ENCODE measurements at regions not wholly inside any gene's neighbourhood (a gene's known extent, or its start where the extent isn't known, plus 50 kb on each side); places are given as distances from the start of the nearest gene placed in this dataset.

DNA sequence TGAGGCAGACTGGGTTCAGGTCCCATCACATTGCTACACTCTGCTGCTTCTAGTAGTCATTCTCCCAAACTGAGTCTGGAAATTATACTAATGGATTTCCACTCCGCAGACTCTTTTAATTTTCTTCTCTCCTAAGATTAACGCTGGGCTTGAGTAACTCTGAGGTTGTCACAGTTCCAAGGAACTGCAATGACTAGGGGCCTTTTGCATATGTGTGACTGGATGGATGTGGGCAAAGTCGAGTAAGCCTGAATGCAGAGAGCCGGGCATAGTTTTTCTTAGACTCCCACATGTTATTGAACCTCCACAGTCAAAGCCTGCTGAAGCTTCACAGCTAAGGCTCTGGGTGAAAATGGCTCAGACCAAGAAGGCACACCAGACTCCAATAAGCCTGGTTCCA is 160.9 kb upstream of the PROX1 start:
- H3K27me3 Mint-ChIP-seq = no peaks in the 10 kb centered on the region
- H3K4me3 ChIP-seq (ENCODE audit: low read length) = no peak overlapping the region
- H3K4me1 ChIP-seq (ENCODE audit: insufficient read depth, low read length) = no peaks in the 10 kb centered on the region
- no peaks in the 10 kb centered on the region for H3K36me3 ChIP-seq (ENCODE audit: insufficient read depth, low read length)
- no peak overlapping the region for H3K4me3 Mint-ChIP-seq
- H3K4me1 Mint-ChIP-seq (ENCODE audit: low read depth) = no peaks in the 10 kb centered on the region
- TF ChIP-seq, protein P1, sequence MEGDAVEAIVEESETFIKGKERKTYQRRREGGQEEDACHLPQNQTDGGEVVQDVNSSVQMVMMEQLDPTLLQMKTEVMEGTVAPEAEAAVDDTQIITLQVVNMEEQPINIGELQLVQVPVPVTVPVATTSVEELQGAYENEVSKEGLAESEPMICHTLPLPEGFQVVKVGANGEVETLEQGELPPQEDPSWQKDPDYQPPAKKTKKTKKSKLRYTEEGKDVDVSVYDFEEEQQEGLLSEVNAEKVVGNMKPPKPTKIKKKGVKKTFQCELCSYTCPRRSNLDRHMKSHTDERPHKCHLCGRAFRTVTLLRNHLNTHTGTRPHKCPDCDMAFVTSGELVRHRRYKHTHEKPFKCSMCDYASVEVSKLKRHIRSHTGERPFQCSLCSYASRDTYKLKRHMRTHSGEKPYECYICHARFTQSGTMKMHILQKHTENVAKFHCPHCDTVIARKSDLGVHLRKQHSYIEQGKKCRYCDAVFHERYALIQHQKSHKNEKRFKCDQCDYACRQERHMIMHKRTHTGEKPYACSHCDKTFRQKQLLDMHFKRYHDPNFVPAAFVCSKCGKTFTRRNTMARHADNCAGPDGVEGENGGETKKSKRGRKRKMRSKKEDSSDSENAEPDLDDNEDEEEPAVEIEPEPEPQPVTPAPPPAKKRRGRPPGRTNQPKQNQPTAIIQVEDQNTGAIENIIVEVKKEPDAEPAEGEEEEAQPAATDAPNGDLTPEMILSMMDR (IDR thresholded peaks at IDR 0.05) = no peak
- H3K9me3 ChIP-seq (ENCODE audit: control insufficient read depth in 1 of 2, insufficient read depth in 1 of 2, low read length in 2 of 2) = no peaks in the 10 kb centered on the region
- ATAC-seq (ENCODE audit: poor library complexity) (no peak), DNase-seq (no peak)
- H3K27ac ChIP-seq (ENCODE audit: low read depth in 1 of 2, low read length in 2 of 2) = no peak overlapping the region
- no peak overlapping the region for H3K27ac Mint-ChIP-seq
- CTCF ChIA-PET = no interaction called here
- intact Hi-C loops (cut with DNase I, micrococcal nuclease) = no loop called here
- no peaks in the 10 kb centered on the region for H3K27me3 ChIP-seq (ENCODE audit: control insufficient read depth in 1 of 2, insufficient read depth in 2 of 2, low read length in 2 of 2)
- peaks cover 2% of the 10 kb centered on the region for H3K9me3 Mint-ChIP-seq
- POLR2A ChIA-PET = no interaction called here
- no peaks in the 10 kb centered on the region for H3K36me3 Mint-ChIP-seq (ENCODE audit: low read depth)

DNA sequence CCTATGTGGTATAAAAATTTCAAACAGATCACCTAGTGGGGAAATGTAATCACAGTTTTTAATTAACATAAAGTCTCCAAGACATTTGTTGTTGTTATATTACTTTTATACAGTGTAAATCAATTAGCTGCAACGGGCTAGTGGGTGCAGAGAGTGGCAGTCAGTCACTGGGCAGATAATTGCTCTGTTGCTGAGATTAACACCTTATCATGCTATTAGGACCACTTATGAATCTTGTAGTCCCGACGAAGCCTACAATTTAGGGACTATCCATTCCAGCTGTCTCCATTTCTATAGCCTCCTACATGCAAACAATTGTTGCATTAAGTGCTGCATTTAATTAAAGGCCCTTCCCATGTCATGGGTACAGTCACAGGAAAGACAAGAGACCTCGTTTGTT is 158.9 kb upstream of the PROX1 start:
- H3K4me3 Mint-ChIP-seq = no peak overlapping the region
- intact Hi-C loops (cut with DNase I, micrococcal nuclease) = no loop called here
- Histone ChIP-seq H3K27me3 (ENCODE audit: control insufficient read depth in 1 of 2, insufficient read depth in 2 of 2, low read length in 2 of 2) (no peaks in the 10 kb centered on the region), H3K27ac (ENCODE audit: low read depth in 1 of 2, low read length in 2 of 2) (no peak overlapping the region), H3K9me3 (ENCODE audit: control insufficient read depth in 1 of 2, insufficient read depth in 1 of 2, low read length in 2 of 2) (no peaks in the 10 kb centered on the region), H3K4me1 (ENCODE audit: insufficient read depth, low read length) (no peaks in the 10 kb centered on the region), H3K4me3 (ENCODE audit: low read length) (no peak overlapping the region), H3K36me3 (ENCODE audit: insufficient read depth, low read length) (no peaks in the 10 kb centered on the region)
- ATAC-seq (ENCODE audit: poor library complexity) (no peak), DNase-seq (no peak)
- ChIA-PET CTCF (no interaction called here), POLR2A (no interaction called here)
- TF ChIP-seq, protein P1 (IDR thresholded peaks at IDR 0.05) = no peak
- peaks cover 7% of the 10 kb centered on the region for H3K9me3 Mint-ChIP-seq
- H3K27ac Mint-ChIP-seq = no peak overlapping the region
- H3K27me3 Mint-ChIP-seq = no peaks in the 10 kb centered on the region
- H3K4me1 Mint-ChIP-seq (ENCODE audit: low read depth) = no peaks in the 10 kb centered on the region
- H3K36me3 Mint-ChIP-seq (ENCODE audit: low read depth) = no peaks in the 10 kb centered on the region

DNA sequence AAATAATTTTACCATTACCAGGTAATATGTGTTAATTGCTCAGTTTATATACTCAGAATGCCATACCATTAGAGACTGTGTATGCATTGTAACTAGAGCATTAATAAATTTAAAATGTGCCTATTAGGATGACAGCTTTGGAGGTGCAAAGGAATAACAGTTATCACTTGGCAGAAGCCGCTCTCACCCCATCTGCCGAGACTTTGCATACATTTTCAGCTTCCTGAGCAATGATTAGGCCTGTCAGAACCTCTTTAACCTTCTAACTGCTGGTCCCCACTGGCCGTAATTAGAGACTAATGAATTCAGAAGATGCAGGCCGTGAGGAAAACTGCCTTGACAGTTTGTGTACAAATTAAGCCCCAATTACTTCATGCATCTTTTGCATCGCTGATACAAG is 158.0 kb upstream of the PROX1 start:
- no peak for DNase-seq

More for the DNA sequence above, 158.0 kb upstream of the PROX1 start:
- intact Hi-C loops (cut with DNase I, micrococcal nuclease) = loop anchor here in 1 of 2 experiments (5.0 kb wide), 1 partner anchor 98 kb away; no protein-coding TSS in a partner anchor
- TF ChIP-seq, protein P1 (IDR thresholded peaks at IDR 0.05) = no peak
- H3K36me3 Mint-ChIP-seq (ENCODE audit: low read depth) = no peaks in the 10 kb centered on the region
- H3K9me3 Mint-ChIP-seq = peaks cover 7% of the 10 kb centered on the region
- ATAC-seq (ENCODE audit: poor library complexity) = no peak
- H3K4me1 Mint-ChIP-seq (ENCODE audit: low read depth) = no peaks in the 10 kb centered on the region
- no peak overlapping the region for H3K4me3 ChIP-seq (ENCODE audit: low read length)
- no peaks in the 10 kb centered on the region for H3K27me3 ChIP-seq (ENCODE audit: control insufficient read depth in 1 of 2, insufficient read depth in 2 of 2, low read length in 2 of 2)
- H3K27ac Mint-ChIP-seq = no peak overlapping the region
- no peaks in the 10 kb centered on the region for H3K27me3 Mint-ChIP-seq
- ChIA-PET CTCF (no interaction called here), POLR2A (interaction anchor here (0.6 kb wide), 1 partner anchor 190 kb away, joined by 4 read pairs; no protein-coding TSS in a partner anchor)
- no peaks in the 10 kb centered on the region for H3K9me3 ChIP-seq (ENCODE audit: control insufficient read depth in 1 of 2, insufficient read depth in 1 of 2, low read length in 2 of 2)
- no peak overlapping the region for H3K4me3 Mint-ChIP-seq
- no peaks in the 10 kb centered on the region for H3K36me3 ChIP-seq (ENCODE audit: insufficient read depth, low read length)
- H3K4me1 ChIP-seq (ENCODE audit: insufficient read depth, low read length) = no peaks in the 10 kb centered on the region
- H3K27ac ChIP-seq (ENCODE audit: low read depth in 1 of 2, low read length in 2 of 2) = no peak overlapping the region

All from CD4-positive, alpha-beta T cell (primary cell).